Fibroblast of villous mesenchyme (primary cell): ENCODE measurements at regions not wholly inside any gene's neighbourhood (a gene's known extent, or its start where the extent isn't known, plus 50 kb on each side); places are given as distances from the start of the nearest gene placed in this dataset. TPM values are rescaled to one million over a fixed set of nuclear protein-coding genes. Genes with fewer than 3 reads are reported as not detected.

Experiments
- DNase-seq: peaks from one replicate; pipeline ENCODE4 v3.0.0-alpha.2; 2010; ENCODE audit warnings: low read depth
- H3K4me3 ChIP-seq: 2 replicates; pipeline ENCODE4 v1.5.1; 2011; ENCODE audit warnings: low read depth, mild to moderate bottlenecking, low read length
- small RNA-seq: library from RNA; depleted of rRNA; stranded (forward); fragments of <200 nt; gene quantifications from one replicate; pipeline ENCODE3, GENCODE V24; 2012
- TF ChIP-seq, protein P1 (sequence below): IDR thresholded peaks from 2 replicates; pipeline ENCODE4 v1.5.1; 2012; ENCODE audit warnings: low read depth, mild to moderate bottlenecking, low read length; ENCODE audit not compliant: insufficient read depth

DNA sequence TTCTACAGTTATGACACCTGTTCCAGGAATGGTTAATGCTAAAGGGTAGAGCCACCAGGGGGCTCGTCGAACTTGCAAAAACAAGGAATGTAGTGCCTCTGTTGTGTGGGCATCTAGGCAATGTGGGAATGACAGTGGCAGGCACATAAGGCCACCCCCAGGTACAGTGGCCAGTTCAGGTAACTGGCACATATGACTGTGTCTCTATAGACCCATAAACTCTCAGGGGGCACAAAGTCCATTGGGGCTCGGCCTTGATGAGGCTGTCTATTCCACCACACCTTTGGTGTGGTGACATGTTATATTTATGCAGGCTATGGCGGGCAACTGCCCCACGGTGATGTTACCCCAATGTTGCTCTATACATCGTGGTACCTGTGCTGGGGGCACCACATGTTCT lies 59.6 kb upstream of the FAM120A start:
- TF ChIP-seq, protein P1, sequence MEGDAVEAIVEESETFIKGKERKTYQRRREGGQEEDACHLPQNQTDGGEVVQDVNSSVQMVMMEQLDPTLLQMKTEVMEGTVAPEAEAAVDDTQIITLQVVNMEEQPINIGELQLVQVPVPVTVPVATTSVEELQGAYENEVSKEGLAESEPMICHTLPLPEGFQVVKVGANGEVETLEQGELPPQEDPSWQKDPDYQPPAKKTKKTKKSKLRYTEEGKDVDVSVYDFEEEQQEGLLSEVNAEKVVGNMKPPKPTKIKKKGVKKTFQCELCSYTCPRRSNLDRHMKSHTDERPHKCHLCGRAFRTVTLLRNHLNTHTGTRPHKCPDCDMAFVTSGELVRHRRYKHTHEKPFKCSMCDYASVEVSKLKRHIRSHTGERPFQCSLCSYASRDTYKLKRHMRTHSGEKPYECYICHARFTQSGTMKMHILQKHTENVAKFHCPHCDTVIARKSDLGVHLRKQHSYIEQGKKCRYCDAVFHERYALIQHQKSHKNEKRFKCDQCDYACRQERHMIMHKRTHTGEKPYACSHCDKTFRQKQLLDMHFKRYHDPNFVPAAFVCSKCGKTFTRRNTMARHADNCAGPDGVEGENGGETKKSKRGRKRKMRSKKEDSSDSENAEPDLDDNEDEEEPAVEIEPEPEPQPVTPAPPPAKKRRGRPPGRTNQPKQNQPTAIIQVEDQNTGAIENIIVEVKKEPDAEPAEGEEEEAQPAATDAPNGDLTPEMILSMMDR, result no peak
- H3K4me3 ChIP-seq, result no peak overlapping the region
- DNase-seq, result no peak

DNA sequence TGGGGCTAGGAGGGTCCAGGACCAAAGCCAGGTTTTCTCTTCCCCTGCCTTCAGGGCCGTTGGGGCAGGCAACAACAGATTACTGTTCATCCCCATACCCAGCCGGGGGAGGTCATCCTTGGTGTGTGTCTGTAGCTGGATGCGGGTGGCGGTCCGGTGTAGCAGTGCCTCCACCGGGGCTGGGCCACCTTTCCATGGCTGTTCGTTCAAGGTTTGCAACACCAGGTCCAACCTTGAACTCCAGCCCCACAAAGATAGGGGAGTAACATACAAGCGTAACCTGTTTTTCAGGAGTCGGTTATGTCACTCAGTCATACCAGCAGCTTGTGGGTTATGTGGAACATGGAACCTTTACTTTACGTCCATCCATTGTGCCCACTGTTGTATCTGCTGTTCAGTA lies 58.5 kb upstream of the FAM120A start:
- DNase-seq, result no peak
- TF ChIP-seq, protein P1, result no peak
- no peak overlapping the region for H3K4me3 ChIP-seq

Small RNAs in the stretch of these regions (small RNA-seq; reads per million reads assigned to genes)
- gene RNU6-829P, result not detected
